HG03139 (cell line): ENCODE measurements at regions not wholly inside any gene's neighbourhood (a gene's known extent, or its start where the extent isn't known, plus 50 kb on each side); places are given as distances from the start of the nearest gene placed in this dataset.

Experiments used
- ATAC-seq: cut with Tn5 transposase; IDR thresholded peaks from one replicate; pipeline ENCODE4 v1.9.1; 2021; ENCODE audit not compliant: unreplicated experiment

DNA sequence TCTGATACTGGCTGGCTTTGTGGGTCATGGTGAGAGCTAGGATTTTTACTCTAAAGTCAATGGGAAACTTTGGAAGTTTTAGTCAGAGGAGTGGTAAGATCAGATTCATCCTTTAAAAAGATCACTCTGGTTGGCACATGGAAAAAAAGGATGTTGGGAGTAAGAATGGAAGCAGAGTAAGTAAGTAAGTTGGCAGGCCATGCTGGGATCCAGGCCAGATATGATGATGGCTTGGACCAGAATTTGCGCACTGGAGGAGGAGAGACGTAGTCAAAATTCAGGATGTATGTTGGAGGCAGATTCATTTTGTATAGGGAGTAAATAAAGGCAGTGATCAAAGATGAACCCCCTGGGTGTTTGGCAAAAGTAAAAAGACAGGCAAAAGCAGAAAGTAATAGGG, 283.3 kb upstream of the THSD7B start:
- no peak for ATAC-seq

DNA sequence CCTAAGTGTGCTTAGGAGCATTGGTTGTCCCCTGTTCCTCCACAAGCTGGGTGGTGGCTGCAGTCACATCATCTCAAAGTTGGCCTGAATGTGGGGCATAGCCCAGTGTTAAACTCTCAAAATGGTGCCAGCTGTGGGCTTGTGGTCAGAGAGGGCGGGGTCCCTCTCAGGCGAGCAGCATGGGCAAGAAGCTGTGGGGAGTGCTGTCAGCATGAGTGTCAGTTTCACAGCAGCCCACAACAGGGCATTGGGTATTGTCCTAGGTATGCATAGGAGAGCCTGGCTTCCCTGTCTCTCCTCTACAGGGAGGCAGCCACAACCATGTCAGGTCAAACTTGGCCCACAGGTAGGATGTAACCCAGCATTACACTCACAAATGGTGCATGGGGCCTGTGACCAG, 285.6 kb upstream of the THSD7B start:
- no peak for ATAC-seq

GRCh38 chr2:136468799-136469369, 296.5 kb upstream of the THSD7B start:
- no peak for ATAC-seq

DNA sequence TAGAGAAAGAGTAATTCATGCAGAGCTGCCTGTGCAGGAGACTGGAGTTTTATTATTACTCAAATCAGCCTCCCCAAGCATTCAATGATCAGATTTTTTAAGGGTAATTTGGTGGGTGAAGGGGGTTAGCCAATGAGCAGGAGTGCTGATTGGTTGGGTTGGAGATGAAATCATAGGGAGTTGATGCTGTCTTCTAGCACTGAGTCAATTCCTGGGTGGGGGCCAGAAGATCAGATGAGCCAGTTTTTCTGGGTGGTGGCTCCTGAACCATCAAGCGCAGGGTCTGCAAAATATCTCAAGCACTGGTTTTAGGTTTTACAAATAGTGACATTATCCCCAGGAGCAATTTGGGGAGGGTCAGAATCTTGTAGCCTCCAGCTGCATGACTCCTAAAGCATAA, 312.8 kb upstream of the THSD7B start:
- no peak for ATAC-seq

GRCh38 chr2:136448986-136449780, 316.2 kb upstream of the THSD7B start:
- no peak for ATAC-seq

DNA sequence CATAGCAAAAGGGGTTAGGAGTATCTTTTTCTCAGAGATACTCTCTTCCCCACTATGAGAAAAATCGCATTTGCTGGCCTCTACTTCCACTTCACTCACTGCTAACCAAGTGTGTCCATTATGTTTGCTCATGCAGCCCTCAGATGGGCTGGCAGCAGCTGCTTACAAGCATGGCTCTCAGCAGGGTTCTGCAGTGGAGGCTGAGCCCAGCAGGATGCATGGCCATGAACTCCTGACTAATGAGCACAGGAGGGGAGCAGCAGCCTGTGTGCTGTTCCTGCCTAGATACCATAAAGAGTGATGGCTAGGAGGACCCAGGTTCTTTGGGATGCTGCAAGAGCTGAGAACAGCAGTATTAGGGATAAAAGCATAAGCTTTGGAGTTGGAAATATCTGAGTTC, 316.9 kb upstream of the THSD7B start:
- no peak for ATAC-seq

- no peak for ATAC-seq
Measured at GRCh38 chr2:136444323-136444722, 321.0 kb upstream of the THSD7B start.

- ATAC-seq, result no peak
Measured at GRCh38 chr2:136443661-136444060, 321.7 kb upstream of the THSD7B start.

- no peak for ATAC-seq
Measured at GRCh38 chr2:136441979-136442714, 323.2 kb upstream of the THSD7B start.

DNA sequence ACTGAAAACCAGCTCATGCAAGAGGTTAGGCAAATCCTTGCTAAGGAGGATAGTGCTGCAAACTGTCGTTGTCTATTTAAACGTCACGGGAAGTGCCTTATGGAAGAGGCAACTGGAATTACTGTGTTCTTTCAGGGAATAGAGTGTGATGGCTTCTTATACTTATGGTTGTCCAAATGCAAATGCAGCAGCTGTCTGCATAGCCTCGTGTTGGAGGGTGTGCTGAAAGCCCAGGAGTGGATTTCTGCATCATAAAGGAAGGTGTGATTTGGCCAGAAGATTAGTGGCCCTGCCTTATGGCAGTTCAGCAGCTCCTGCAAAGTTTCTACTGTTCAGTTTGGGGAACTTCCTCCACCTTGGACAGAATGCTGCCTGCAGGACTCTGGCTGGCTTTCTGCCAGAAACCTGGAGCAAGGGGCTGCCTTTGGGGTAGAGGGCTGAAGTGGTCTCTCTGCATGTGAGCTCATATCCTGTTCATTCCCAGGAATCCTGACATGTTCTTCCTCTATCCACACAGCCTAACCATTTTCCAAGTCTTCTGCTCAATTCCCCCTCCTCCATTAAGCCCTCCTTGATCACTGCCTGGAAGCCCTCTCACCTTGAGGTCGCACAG, 321.2 kb upstream of the CXCR4 start:
- no peak for ATAC-seq

DNA sequence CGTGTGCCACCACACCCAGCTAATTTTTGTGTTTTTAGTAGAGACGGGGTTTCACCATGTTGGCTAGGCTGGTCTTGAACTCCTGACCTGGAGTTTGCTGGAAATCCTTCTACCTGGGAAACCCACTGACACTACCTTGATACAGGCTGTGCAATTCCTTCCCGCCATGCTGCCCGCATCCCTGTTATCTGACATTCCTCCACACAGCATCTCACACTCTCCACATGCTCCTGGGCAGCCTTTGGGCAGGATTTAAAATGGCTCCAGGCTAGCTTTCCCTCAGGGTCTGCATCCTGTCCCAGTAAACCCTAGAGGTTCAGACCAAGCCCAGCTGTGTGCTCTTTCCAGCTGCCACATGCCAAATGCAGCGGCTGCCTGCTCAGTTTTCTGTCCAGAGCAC, 319.5 kb upstream of the CXCR4 start:
- no peak for ATAC-seq

GRCh38 chr2:136436936-136437335, 319.0 kb upstream of the CXCR4 start:
- no peak for ATAC-seq

GRCh38 chr2:136434251-136434715, 316.3 kb upstream of the CXCR4 start:
- ATAC-seq, result no peak

DNA sequence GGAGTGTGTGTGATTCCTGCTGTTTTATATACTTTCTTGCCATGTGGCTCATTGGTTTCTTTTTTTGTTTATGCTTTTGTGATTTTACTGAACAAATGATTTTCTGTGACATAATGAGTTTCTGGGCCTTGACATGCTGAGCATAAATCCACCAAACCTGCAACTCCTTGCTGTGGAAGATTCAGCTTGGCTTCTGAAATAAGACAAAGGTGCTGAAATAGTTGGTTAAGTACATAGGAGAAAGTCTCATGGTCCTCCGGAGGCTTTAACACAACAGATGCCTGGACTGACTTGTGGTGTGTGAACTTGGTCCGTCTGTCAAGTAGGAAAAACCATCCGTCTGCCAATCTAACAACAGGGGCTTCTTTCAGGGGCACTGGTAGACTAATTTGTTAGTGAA, 315.3 kb upstream of the CXCR4 start:
- no peak for ATAC-seq

GRCh38 chr2:136424112-136424511, 306.2 kb upstream of the CXCR4 start:
- ATAC-seq, result no peak

DNA sequence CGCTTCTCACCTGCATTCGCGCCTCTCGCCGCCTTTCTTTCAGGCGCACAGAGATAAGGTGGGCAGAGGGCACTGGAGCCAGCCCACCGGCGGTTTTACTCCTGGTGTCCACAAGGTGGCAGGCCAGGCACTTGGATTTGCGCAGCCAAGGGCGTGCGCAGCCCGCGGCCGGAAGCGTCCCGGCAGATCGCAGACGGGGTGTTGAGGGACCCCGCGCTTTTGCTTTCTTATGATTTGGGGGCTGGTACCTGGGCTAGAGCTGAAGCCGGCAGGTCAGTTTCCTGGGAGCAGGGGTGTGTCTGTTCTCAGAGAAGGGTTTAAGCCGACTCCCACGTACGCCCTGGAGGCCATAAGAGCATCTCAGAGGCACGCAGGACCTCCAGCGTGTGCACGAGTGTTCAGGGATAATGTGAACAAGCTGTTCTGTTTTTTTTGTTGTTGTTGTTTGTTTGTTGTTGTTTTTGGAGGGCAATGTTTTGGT, 305.6 kb upstream of the CXCR4 start:
- ATAC-seq, result peak; percentile 99

- no peak for ATAC-seq
Measured at GRCh38 chr2:136422512-136422911, 304.6 kb upstream of the CXCR4 start.

DNA sequence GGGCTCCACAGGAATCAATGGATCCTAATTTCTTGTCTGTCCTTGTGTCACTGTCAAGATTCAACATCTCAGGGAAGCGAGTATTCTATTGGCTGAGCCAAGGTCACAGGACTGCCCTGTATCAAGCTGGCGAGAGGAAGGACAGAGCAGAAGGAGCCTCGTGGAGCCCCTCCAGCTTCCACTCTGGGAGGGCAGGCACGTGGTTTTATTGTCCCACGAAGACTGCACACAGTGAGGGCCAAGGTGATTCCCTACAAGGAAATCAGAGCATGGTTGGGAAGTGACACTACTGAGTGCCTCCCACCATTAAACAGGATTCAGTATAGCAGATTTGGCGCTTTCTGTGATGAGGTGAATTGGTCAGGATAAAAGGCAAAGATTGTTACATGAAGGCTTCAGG, 302.4 kb upstream of the CXCR4 start:
- no peak for ATAC-seq

- ATAC-seq, result no peak
Measured at GRCh38 chr2:136411946-136412345, 294.0 kb upstream of the CXCR4 start.

DNA sequence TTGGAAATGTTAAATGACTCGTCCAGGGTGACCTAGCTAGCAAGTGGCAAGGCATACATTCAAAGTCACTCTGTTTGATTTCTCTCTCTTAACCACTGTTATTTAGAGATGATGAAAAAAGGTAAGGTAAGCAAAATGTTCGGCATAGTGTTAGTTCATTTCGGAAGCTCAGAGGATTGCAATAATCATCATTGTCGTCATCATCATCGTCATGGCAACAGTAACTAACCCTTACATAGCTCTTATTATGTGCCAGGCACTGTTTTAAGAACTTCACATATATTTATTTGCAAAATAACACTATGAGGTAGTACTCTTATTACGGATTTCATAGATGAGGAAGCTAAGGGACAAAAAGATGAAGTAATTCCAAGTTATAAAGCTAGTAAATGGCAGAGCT, 292.7 kb upstream of the CXCR4 start:
- ATAC-seq, result no peak

DNA sequence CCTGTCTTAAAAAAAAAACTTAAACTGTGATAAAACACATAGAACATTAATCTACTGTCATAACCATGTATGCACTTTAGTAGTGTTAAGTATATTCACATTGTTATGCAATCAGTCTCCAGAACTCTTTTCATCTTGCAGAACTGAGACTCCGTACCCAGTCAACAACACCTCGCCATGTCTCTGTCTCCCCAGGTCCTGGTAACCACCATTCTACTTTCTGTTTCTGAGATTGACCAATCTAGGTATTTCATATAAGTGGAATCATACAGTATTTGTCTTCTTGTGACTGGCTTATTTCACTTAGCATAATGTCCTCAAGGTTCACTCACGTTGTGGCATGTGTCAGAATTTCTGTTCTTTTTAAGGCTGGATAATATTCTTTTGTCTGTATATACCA, 290.8 kb upstream of the CXCR4 start:
- no peak for ATAC-seq

DNA sequence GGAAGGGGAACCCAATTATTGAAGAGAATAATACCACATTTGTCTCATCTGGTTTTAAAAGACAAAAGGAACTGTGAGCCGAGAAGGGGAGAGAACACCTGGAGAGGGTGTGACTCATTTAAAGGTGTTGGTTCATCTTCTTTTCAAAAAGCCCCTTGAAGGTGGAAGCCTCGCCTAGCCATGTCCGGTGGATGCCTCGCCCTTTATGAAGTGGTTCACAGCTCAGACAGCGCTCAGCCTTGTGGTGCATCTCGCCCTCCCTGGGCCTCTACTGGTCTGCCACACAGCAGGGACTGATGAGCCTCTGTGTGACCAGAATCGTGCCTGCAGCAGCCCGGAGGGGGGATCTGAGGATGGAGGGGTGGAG, 290.0 kb upstream of the CXCR4 start:
- ATAC-seq, result no peak
